Kidney glomerular epithelial cell (primary cell): ENCODE measurements at regions not wholly inside any gene's neighbourhood (a gene's known extent, or its start where the extent isn't known, plus 50 kb on each side); places are given as distances from the start of the nearest gene placed in this dataset.
"Not testable (repeated sequence)": the region's sequence is repeated elsewhere in the genome, so short reads cannot be mapped to it uniquely, and the experiment has no call there.

Experiments
- DNase-seq: peaks from one replicate; lab custom pipeline; 2025; lab: John Stamatoyannopoulos, UW

- no peak for DNase-seq
These were observed 138.8 kb upstream of the SHH start for GRCh38 chr7:155950898-155951553.

DNA sequence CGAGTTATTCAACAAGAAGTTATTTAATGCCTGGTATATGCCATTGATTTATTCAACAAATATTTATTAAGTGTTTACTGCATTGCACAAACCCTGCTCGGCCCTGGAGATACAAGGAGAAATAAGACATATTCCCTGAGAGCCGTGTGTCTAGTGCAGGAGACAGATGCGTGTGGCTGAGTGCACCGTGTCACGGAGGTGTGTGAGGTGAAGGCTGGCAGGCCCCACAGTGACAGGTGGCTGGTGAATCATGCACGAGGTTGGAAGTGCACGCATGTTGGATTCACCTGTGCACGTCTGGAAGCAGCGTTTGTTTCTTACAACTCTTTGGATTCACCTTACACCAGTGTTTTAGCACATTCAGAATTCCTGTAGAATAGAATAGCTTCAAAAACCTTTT, 136.6 kb upstream of the SHH start:
- DNase-seq = no peak

GRCh38 chr7:155948423-155948822, 136.2 kb upstream of the SHH start:
- no peak for DNase-seq

DNA sequence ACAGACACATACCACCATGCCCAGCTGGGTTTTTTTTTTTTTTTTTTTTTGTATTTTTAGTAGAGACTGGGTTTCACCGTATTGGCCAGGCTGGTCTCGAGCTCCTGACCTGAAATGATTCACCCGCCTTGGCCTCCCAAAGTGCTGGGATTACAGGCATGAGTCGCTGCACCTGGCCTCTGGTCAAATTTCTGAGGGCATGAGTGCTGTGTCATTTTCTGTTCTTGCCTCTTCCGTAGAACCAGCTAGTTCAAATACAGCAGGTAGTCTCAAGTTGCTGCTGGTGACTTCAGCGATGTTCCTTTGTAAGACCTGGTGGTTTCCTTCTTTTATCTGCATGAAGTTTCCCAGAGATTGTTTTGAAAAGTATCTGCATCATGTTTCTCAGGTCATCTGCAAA, 134.8 kb upstream of the SHH start:
- DNase-seq = no peak

GRCh38 chr7:155945670-155946325, 133.5 kb upstream of the SHH start:
- no peak for DNase-seq

GRCh38 chr7:155944901-155945300, 132.6 kb upstream of the SHH start:
- no peak for DNase-seq

GRCh38 chr7:155943251-155943899, 131.1 kb upstream of the SHH start:
- no peak for DNase-seq

- DNase-seq = no peak
These were observed 130.1 kb upstream of the SHH start for GRCh38 chr7:155942226-155942950.

DNA sequence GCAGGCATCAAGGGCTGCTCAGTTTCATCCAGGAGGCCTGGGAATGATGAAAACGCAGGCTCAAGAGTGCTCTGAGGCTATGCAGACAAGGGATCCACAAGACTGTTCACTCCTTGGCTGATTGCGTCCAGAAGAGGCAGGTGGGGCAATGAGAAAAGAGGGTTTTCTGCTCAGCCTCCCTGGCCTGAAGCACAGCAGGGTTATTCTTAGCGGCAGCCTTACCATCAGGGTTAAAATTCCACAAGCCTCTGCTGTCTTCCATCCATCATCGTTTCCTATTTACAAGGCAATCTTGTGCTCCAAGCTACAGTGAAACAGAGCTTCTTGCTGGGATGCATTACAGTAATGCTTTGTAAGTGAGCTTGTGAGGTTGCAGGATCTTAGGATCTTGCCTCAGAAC, 129.4 kb upstream of the SHH start:
- DNase-seq = no peak

- DNase-seq = no peak
These were observed 127.1 kb upstream of the SHH start for GRCh38 chr7:155939350-155939749.

- no peak for DNase-seq
These were observed 125.9 kb upstream of the SHH start for GRCh38 chr7:155938129-155938528.

DNA sequence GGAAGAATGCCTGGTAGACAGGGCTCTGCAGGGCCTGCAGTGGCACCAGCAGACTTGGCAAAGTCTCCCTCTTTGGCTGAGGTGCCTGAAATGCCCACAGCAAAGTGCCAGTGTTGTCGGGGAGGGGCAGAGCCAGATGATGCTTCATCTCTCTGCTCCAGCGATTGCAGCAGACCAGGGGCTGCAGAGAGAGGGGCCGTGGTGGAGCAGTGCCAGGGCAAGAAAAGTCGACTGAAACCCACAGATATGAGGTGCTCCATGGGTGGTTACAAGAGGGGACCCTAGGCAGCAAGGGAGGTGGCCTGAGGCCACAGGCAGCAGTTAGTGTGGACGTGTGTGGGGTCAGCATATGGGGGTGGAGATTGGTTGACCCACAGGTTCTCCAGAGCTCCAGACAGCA, 123.5 kb upstream of the SHH start:
- DNase-seq = no peak

DNA sequence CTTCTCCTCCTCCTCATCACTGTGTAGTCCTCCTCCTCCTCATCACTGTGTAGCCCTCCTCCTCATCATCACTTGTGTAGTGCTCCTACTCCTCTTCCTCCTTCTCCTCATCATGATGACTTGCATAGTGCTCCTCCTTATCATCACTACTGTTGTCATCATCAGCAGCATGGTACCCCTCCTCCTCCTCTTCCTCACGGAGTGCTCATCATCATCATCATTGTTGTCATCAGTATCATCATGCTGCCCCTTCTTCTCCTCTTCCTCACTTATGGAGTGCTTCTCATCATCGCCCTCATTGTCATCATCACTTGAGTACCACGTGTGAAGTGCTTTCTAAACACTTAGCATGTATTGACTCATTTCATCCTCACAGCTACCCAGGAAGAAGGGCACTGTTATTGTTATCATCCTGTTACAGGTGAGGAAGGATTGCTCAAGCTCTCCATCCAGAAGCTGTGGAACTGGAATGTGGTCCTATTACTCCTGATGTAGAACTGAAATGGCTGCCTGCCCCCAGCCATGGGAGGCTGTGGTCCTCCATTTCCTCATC, 122.8 kb upstream of the SHH start:
- DNase-seq = no peak

DNA sequence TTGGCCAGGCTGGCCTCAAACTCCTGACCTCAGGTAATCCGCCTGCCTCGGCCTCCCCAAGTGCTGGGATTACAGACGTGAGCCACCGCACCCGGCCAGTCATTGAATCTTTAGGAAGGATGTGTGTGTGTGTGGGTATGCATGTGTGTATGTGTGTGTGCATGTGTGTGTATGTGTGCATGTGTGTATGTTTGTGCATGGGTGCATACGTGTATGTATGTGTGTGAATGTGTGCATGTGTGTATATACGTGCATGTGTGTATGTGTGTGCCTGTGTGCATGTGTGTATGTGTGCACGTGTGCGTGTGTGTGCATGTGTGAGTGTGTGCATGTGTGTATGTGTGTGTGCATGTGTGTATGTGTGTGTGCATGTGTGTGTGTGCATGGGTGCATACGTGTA, 120.1 kb upstream of the SHH start:
- DNase-seq = not testable (repeated sequence)

DNA sequence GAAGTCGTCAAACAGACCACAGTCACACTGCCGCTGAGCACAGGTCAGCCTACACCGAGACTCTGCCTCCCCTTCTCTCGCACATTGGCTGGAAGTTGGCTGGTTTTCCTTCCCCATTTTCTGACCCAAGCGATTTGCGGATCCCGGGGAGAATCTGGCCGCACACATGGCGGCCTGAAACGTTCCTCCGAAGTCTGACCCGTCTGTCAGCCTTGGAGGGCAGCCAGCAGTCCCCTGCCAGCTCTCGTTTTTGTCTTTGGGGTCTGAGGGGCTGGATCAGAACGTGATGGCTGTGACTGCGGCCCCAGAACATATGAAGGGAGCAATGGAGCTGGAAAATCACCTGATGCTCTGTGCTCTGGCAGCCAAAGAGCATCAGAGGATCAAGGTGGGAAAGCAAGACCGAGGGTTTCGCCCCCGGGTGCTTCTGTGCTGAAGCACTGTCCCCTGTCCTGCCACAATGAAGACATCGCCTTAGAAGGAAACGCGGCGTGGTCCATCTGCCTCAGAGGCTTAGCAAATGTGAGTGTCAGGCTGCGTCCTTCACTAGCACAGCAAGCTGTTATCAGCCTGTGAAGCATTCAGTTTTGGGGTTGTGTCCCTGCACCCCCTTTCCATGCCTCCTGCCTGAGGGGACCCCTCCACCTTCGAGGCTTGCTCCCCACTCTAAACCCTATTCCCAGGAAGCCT, 119.3 kb upstream of the SHH start:
- no peak for DNase-seq

- no peak for DNase-seq
These were observed 118.3 kb upstream of the SHH start for GRCh38 chr7:155930527-155930926.

DNA sequence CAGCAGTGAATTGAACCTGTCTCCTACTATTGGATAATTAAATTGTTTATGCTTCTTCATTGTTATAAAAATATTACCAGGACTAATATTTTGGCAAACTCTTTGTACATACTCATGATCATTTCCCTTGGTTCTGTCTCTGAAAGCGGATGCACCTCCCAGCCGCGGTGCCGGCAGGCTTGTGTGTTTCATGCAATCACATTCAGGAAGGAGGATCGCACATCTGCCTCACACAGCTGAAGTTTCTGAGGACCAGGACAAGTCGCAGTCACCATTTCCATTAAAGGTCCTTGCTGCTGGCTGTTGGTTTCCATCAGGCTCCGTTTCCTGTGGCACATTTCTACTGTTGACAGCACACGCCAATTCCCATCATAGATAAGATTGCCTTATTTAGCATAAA, 117.8 kb upstream of the SHH start:
- no peak for DNase-seq

DNA sequence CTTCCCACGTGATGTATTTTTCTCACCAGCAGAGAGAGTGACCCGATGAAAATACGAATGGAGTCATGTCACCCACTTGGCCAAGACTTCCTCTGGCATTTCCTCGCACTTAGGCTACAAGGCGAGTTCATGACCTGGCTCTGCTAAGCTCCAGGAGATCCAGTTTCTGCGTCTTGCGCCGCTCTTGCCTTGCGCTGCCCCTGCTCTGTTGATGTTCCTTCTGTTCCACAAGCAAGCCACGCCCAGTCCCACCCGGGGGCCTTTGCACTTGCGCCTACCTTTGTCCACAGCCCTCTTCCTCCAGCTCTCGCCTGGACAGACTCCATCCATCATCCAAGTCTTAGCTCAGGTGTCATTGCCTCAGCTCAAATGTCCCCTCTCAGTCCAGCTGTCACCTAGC, 116.3 kb upstream of the SHH start:
- DNase-seq = no peak

- no peak for DNase-seq
These were observed 115.6 kb upstream of the SHH start for GRCh38 chr7:155927905-155928304.

DNA sequence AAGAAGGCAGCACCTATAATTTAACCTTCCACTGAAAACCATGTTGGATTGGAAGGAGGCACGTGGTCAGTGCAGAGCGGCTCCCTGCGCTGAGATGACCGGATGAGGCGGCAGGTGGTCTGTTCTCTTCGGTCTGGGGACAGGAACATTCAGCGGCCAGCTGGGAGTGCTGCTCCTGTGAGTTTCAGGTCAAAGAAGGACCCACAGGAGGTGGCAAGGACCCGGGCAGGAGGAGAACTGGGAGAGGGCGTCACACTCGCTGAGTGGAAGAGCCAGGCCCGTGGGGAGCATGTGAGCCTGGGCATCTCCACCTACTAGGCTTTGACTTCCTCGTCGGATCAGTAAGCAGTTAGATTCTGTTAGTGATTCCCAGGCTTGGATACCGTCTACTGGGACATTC, 113.4 kb upstream of the SHH start:
- DNase-seq = no peak

- no peak for DNase-seq
These were observed 110.0 kb upstream of the SHH start for GRCh38 chr7:155922067-155922816.

DNA sequence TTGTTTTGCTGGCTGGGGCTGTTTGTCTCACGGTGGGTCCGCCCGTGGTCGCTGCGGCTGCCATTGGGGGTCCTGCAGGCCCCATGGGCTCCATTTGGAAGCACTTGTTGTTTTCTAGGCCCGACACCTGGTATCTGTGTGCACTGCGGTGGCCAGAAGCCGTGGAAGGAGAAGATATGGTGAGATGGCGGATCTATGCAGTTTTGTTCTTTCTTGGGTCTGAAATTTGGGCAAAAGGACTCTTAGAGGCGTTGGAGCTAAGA, 109.5 kb upstream of the SHH start:
- no peak for DNase-seq
